ENCODE measurements at regions not wholly inside any gene's neighbourhood (a gene's known extent, or its start where the extent isn't known, plus 50 kb on each side); places are given as distances from the start of the nearest gene placed in this dataset.

DNA sequence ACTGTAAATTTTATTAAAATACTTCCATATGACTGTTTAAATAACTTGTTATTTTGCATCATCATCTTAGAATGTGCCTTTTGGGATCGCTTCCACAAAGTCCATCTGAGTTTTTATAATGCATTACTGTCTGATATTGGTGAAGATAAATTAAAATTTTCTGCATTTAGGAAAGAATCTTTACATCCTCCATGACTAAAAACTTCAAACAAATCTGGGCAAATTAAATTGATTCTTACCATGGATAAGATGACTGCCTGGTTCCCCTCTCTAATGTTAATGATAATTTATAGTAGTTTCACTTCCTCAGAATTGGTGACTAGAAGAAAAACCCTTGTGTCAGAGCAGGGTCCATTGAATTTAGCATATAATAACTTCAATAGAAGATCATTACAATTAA lies 94.7 kb upstream of the SLC38A4 start:
- TF ChIP-seq, protein P1, sequence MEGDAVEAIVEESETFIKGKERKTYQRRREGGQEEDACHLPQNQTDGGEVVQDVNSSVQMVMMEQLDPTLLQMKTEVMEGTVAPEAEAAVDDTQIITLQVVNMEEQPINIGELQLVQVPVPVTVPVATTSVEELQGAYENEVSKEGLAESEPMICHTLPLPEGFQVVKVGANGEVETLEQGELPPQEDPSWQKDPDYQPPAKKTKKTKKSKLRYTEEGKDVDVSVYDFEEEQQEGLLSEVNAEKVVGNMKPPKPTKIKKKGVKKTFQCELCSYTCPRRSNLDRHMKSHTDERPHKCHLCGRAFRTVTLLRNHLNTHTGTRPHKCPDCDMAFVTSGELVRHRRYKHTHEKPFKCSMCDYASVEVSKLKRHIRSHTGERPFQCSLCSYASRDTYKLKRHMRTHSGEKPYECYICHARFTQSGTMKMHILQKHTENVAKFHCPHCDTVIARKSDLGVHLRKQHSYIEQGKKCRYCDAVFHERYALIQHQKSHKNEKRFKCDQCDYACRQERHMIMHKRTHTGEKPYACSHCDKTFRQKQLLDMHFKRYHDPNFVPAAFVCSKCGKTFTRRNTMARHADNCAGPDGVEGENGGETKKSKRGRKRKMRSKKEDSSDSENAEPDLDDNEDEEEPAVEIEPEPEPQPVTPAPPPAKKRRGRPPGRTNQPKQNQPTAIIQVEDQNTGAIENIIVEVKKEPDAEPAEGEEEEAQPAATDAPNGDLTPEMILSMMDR (IDR thresholded peaks at IDR 0.05), result no peak
- no peak for TF ChIP-seq POLR2A (IDR thresholded peaks at IDR 0.05)
